ENCODE measurements at regions not wholly inside any gene's neighbourhood (a gene's known extent, or its start where the extent isn't known, plus 50 kb on each side); places are given as distances from the start of the nearest gene placed in this dataset.

DNA sequence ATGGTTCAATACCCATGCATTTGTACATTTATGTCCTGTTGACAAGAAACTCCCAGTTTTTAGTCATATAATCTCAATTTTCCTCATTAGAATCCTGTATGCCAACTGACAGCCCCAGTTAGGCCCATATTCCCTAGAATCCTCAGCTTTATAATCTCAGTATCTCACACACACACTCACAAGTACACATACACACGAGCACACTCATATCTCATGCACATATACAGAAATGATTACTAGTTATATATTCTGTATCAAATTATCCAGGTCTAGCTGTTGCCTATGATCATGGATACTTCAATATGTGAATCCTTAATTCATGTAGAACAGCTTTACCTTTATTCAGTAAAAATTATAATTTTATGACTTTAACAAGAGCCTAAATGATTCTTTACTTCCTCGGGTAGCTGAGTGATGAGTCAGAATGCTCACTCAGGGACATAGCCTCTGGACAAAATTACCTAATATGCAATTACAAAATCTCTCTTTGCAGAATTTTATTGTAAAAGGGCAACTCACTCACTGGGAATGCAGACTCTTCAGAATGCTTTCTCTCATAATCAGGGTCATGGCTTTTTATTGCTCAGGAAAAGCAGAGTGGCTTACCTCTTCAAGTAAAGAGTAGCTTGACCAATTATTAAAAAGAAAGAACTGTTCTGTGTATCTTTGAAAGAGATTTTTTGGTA is 193.6 kb upstream of the PIK3C3 start:
- no peaks in the 10 kb centered on the region for H3K9me3 ChIP-seq (ENCODE audit: control insufficient read depth, low read length)
- H3K27ac ChIP-seq (ENCODE audit: insufficient read depth, low read length, poor library complexity, severe bottlenecking), result no peak overlapping the region
- no peaks in the 10 kb centered on the region for H3K36me3 ChIP-seq (ENCODE audit: control insufficient read depth, insufficient read depth, low read length)
- H3K4me3 ChIP-seq (ENCODE audit: insufficient read depth, low read depth, low read length, poor library complexity, severe bottlenecking), result no peak overlapping the region
- no peaks in the 10 kb centered on the region for H3K4me1 ChIP-seq (ENCODE audit: control insufficient read depth, insufficient read depth, low read length, poor library complexity, severe bottlenecking)
- H3K27me3 ChIP-seq (replicated peaks; ENCODE audit: control insufficient read depth, insufficient read depth, low read length, poor library complexity, severe bottlenecking), result no peaks in the 10 kb centered on the region
- DNase-seq, result no peak

DNA sequence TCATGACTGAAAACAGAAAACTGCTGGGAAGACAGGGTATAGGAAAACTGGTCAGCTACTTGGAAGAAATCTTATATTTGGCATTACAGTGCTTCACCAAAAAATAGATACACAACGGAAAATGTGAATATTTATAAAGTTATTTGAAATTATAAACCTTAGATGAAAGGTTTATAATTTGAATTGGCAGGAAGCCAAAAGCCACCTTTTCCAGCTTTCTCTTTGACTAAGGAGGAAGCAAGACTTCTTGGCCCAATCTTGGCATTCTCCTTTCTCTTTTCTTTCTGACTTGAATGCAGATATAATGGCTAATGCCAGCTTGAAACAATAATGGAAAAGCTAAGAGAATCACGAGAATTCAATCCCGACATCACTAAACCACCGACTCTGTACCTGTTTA is 196.5 kb upstream of the PIK3C3 start:
- Histone ChIP-seq H3K4me3 (ENCODE audit: insufficient read depth, low read depth, low read length, poor library complexity, severe bottlenecking) (no peak overlapping the region), H3K4me1 (ENCODE audit: control insufficient read depth, insufficient read depth, low read length, poor library complexity, severe bottlenecking) (no peaks in the 10 kb centered on the region), H3K36me3 (ENCODE audit: control insufficient read depth, insufficient read depth, low read length) (no peaks in the 10 kb centered on the region), H3K9me3 (ENCODE audit: control insufficient read depth, low read length) (no peaks in the 10 kb centered on the region), H3K27ac (ENCODE audit: insufficient read depth, low read length, poor library complexity, severe bottlenecking) (no peak overlapping the region), H3K27me3 (replicated peaks; ENCODE audit: control insufficient read depth, insufficient read depth, low read length, poor library complexity, severe bottlenecking) (no peaks in the 10 kb centered on the region)
- DNase-seq, result no peak

DNA sequence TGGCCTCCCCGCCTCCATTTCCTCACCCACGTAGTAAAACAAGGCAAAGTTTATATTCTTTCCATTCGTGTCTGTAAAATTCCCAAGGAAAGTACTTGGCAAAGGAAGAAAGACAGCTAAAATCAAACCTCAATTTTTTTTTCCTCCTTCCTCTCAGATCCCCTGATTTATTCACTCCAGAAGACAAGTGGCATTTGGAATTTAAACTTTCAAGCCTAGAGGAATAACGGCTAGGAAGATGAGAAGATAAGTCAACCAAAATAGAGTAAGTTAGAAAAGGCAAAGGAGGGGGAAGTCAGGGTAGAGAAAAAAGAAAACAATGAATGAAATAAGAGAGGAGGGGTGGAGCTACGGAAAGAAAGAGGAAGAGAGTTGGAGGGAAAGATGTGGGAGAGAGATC is 198.9 kb upstream of the PIK3C3 start:
- Histone ChIP-seq H3K27me3 (replicated peaks; ENCODE audit: control insufficient read depth, insufficient read depth, low read length, poor library complexity, severe bottlenecking) (no peaks in the 10 kb centered on the region), H3K27ac (ENCODE audit: insufficient read depth, low read length, poor library complexity, severe bottlenecking) (no peak overlapping the region), H3K9me3 (ENCODE audit: control insufficient read depth, low read length) (no peaks in the 10 kb centered on the region), H3K4me3 (ENCODE audit: insufficient read depth, low read depth, low read length, poor library complexity, severe bottlenecking) (no peak overlapping the region), H3K4me1 (ENCODE audit: control insufficient read depth, insufficient read depth, low read length, poor library complexity, severe bottlenecking) (no peaks in the 10 kb centered on the region), H3K36me3 (ENCODE audit: control insufficient read depth, insufficient read depth, low read length) (no peaks in the 10 kb centered on the region)
- DNase-seq, result no peak

DNA sequence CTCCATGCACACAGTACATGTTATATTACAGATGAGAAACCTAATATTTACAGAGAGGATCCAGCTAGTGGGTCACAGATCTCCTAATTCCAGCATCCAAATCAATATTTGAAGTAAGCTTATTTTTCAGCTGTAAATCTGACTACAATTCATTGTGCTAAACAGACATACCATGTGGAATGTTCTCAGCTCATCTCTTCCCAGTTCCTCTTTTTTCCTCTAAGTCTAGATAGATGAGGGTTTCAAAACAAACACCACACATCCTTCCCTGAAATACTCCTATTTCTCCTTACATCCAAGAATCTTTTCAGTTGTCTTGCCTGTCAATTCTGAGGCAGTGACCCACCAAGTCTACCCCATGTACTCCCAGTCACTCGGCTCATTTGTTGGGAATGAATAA is 200.7 kb upstream of the PIK3C3 start:
- no peaks in the 10 kb centered on the region for H3K27me3 ChIP-seq (replicated peaks; ENCODE audit: control insufficient read depth, insufficient read depth, low read length, poor library complexity, severe bottlenecking)
- DNase-seq, result no peak
- no peaks in the 10 kb centered on the region for H3K4me1 ChIP-seq (ENCODE audit: control insufficient read depth, insufficient read depth, low read length, poor library complexity, severe bottlenecking)
- H3K9me3 ChIP-seq (ENCODE audit: control insufficient read depth, low read length), result no peaks in the 10 kb centered on the region
- no peak overlapping the region for H3K27ac ChIP-seq (ENCODE audit: insufficient read depth, low read length, poor library complexity, severe bottlenecking)
- no peak overlapping the region for H3K4me3 ChIP-seq (ENCODE audit: insufficient read depth, low read depth, low read length, poor library complexity, severe bottlenecking)
- H3K36me3 ChIP-seq (ENCODE audit: control insufficient read depth, insufficient read depth, low read length), result no peaks in the 10 kb centered on the region

DNA sequence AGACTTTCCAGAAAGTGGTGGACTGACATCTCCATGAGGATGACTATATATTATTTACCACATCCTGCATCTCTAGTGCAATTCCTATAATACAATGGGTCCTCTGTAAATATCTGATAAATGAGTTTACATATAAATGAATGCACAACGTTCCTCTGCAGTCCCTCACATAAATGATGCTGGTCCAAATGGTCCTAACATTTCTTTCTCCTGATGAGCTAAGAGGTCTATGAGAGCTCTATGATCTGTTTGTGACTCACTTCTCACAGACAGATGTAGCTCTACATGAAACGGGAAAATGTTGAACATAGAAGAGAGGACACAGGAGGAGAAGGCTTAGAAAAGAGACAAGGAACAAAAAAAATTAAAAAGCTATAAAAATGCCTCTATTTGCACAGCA is 201.2 kb upstream of the PIK3C3 start:
- H3K4me3 ChIP-seq (ENCODE audit: insufficient read depth, low read depth, low read length, poor library complexity, severe bottlenecking), result no peak overlapping the region
- H3K27me3 ChIP-seq (replicated peaks; ENCODE audit: control insufficient read depth, insufficient read depth, low read length, poor library complexity, severe bottlenecking), result no peaks in the 10 kb centered on the region
- H3K4me1 ChIP-seq (ENCODE audit: control insufficient read depth, insufficient read depth, low read length, poor library complexity, severe bottlenecking), result no peaks in the 10 kb centered on the region
- H3K36me3 ChIP-seq (ENCODE audit: control insufficient read depth, insufficient read depth, low read length), result no peaks in the 10 kb centered on the region
- DNase-seq, result no peak
- H3K27ac ChIP-seq (ENCODE audit: insufficient read depth, low read length, poor library complexity, severe bottlenecking), result no peak overlapping the region
- no peaks in the 10 kb centered on the region for H3K9me3 ChIP-seq (ENCODE audit: control insufficient read depth, low read length)

DNA sequence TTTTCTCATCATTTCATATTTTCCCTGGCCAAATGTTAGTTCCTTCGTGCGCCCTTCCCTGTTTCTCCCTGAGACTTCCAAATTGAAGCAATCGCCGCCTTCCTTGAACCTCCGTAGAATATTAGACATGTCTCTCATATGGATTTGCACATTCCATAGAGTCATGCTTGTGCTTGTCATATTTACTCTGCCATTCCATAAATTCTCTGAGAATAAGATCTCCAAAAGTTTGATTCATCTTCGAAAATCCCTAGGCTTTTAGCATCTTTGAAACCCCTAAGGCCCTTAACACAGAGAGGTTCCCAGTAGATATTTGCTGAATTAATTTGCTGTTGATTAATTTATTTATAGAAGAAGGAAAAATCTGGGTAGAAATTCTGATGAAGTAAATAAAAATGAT is 202.2 kb upstream of the PIK3C3 start:
- Histone ChIP-seq H3K27ac (ENCODE audit: insufficient read depth, low read length, poor library complexity, severe bottlenecking) (no peak overlapping the region), H3K4me1 (ENCODE audit: control insufficient read depth, insufficient read depth, low read length, poor library complexity, severe bottlenecking) (no peaks in the 10 kb centered on the region), H3K36me3 (ENCODE audit: control insufficient read depth, insufficient read depth, low read length) (no peaks in the 10 kb centered on the region), H3K27me3 (replicated peaks; ENCODE audit: control insufficient read depth, insufficient read depth, low read length, poor library complexity, severe bottlenecking) (no peaks in the 10 kb centered on the region), H3K9me3 (ENCODE audit: control insufficient read depth, low read length) (no peaks in the 10 kb centered on the region), H3K4me3 (ENCODE audit: insufficient read depth, low read depth, low read length, poor library complexity, severe bottlenecking) (no peak overlapping the region)
- DNase-seq, result no peak

GRCh38 chr18:41751652-41752051 is 203.4 kb upstream of the PIK3C3 start:
- Histone ChIP-seq H3K4me1 (ENCODE audit: control insufficient read depth, insufficient read depth, low read length, poor library complexity, severe bottlenecking) (no peaks in the 10 kb centered on the region), H3K4me3 (ENCODE audit: insufficient read depth, low read depth, low read length, poor library complexity, severe bottlenecking) (no peak overlapping the region), H3K36me3 (ENCODE audit: control insufficient read depth, insufficient read depth, low read length) (no peaks in the 10 kb centered on the region), H3K9me3 (ENCODE audit: control insufficient read depth, low read length) (no peaks in the 10 kb centered on the region), H3K27ac (ENCODE audit: insufficient read depth, low read length, poor library complexity, severe bottlenecking) (no peak overlapping the region), H3K27me3 (replicated peaks; ENCODE audit: control insufficient read depth, insufficient read depth, low read length, poor library complexity, severe bottlenecking) (no peaks in the 10 kb centered on the region)
- no peak for DNase-seq

DNA sequence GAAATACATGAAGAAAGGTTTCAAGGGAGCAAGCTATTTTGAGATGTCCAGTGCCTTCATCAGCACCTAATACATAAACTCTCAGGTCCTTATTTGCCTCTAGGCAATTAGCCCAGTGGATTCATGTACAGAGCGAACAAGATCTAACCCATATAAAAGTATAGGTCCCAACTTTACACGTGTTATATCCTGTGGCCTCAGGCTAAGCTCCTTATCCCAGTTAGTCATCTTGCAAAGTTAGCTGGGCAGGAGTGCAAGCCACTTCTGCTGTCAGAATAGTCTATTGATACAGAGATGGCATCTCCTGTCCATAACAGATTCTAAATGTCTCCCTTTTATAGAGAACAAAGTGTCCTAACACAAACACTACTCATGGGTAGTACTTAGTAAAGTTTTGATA is 203.9 kb upstream of the PIK3C3 start:
- Histone ChIP-seq H3K4me1 (ENCODE audit: control insufficient read depth, insufficient read depth, low read length, poor library complexity, severe bottlenecking) (no peaks in the 10 kb centered on the region), H3K4me3 (ENCODE audit: insufficient read depth, low read depth, low read length, poor library complexity, severe bottlenecking) (no peak overlapping the region), H3K36me3 (ENCODE audit: control insufficient read depth, insufficient read depth, low read length) (no peaks in the 10 kb centered on the region), H3K27me3 (replicated peaks; ENCODE audit: control insufficient read depth, insufficient read depth, low read length, poor library complexity, severe bottlenecking) (no peaks in the 10 kb centered on the region), H3K27ac (ENCODE audit: insufficient read depth, low read length, poor library complexity, severe bottlenecking) (no peak overlapping the region), H3K9me3 (ENCODE audit: control insufficient read depth, low read length) (no peaks in the 10 kb centered on the region)
- no peak for DNase-seq

DNA sequence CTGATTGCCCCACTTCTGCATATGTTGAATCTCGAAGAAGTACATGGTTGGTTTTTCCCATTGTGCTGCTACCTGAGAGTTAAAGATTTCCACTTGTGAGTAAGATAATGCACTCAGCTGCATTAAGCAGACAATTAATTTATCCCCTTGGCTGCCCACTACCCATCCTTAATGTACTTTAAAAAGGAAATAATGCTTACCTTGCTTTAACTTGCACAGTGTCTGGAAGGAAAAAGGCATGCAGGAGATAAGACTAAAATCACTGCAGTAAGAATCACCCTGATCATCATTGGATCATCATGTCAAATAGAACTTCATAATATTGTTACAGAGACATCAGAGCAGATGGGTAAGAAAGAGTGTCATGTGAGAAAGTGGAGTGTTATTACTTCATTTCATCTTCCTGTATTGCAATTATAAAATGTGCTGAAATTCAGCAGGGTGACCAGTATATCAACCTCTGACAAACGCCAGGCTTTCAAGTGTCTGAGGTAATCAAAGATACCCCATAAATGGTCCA is 207.3 kb upstream of the PIK3C3 start:
- Histone ChIP-seq H3K4me3 (ENCODE audit: insufficient read depth, low read depth, low read length, poor library complexity, severe bottlenecking) (no peak overlapping the region), H3K36me3 (ENCODE audit: control insufficient read depth, insufficient read depth, low read length) (no peaks in the 10 kb centered on the region), H3K4me1 (ENCODE audit: control insufficient read depth, insufficient read depth, low read length, poor library complexity, severe bottlenecking) (no peaks in the 10 kb centered on the region), H3K27me3 (replicated peaks; ENCODE audit: control insufficient read depth, insufficient read depth, low read length, poor library complexity, severe bottlenecking) (no peaks in the 10 kb centered on the region), H3K9me3 (ENCODE audit: control insufficient read depth, low read length) (no peaks in the 10 kb centered on the region), H3K27ac (ENCODE audit: insufficient read depth, low read length, poor library complexity, severe bottlenecking) (no peak overlapping the region)
- no peak for DNase-seq

- H3K27ac ChIP-seq (ENCODE audit: insufficient read depth, low read length, poor library complexity, severe bottlenecking), result no peak overlapping the region
- H3K27me3 ChIP-seq (replicated peaks; ENCODE audit: control insufficient read depth, insufficient read depth, low read length, poor library complexity, severe bottlenecking), result no peaks in the 10 kb centered on the region
- H3K4me3 ChIP-seq (ENCODE audit: insufficient read depth, low read depth, low read length, poor library complexity, severe bottlenecking), result no peak overlapping the region
- no peak for DNase-seq
- H3K4me1 ChIP-seq (ENCODE audit: control insufficient read depth, insufficient read depth, low read length, poor library complexity, severe bottlenecking), result no peaks in the 10 kb centered on the region
- H3K36me3 ChIP-seq (ENCODE audit: control insufficient read depth, insufficient read depth, low read length), result no peaks in the 10 kb centered on the region
- no peaks in the 10 kb centered on the region for H3K9me3 ChIP-seq (ENCODE audit: control insufficient read depth, low read length)
These were observed 209.6 kb upstream of the PIK3C3 start for GRCh38 chr18:41745166-41746049.

Measured in effector memory CD4-positive, alpha-beta T cell (primary cell).